ENCODE measurements at regions not wholly inside any gene's neighbourhood (a gene's known extent, or its start where the extent isn't known, plus 50 kb on each side); places are given as distances from the start of the nearest gene placed in this dataset.
"Not testable (repeated sequence)": the region's sequence is repeated elsewhere in the genome, so short reads cannot be mapped to it uniquely, and the experiment has no call there.

DNA sequence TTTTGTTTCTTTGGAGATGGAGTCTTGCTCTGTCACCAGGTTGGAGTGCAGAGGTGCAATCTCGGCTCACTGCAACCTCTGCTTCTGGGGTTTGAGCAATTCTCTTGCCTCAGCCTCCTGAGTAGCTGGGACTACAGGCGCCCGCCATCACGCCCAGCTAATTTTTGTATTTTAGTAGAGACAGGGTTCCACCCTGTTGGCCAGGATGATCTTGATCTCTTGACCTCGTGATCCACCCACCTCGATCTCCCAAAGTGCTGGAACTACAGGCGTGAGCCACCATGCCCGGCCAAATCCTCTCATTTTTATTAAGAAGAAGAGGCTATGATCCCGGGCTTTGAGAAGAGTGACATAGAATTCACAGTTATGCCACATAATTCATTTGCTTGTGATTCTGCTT lies 1178.4 kb downstream of the NSUN3 start:
- not testable (repeated sequence) for TF ChIP-seq CTCF (IDR thresholded peaks at IDR 0.05; ENCODE audit: low read depth, low read length); EZH2phosphoT487 (IDR thresholded peaks at IDR 0.05; ENCODE audit: low read depth)
